ENCODE measurements at regions not wholly inside any gene's neighbourhood (a gene's known extent, or its start where the extent isn't known, plus 50 kb on each side); places are given as distances from the start of the nearest gene placed in this dataset.
A peak's percentile ranks its signal among the peaks of the same experiment; 100 is the strongest.

GRCh38 chr21:17045214-17045853, 467.5 kb upstream of the CXADR start:
- H3K27me3 ChIP-seq, result no peaks in the 10 kb centered on the region
- peak; percentile 60 for TF ChIP-seq CTCF (IDR thresholded peaks at IDR 0.05; ENCODE audit: low read depth, low read length)
- no peak for DNase-seq

GRCh38 chr21:17048974-17049373, 463.9 kb upstream of the CXADR start:
- no peak for TF ChIP-seq CTCF (IDR thresholded peaks at IDR 0.05; ENCODE audit: low read depth, low read length)
- no peaks in the 10 kb centered on the region for H3K27me3 ChIP-seq
- no peak overlapping the region for H3K4me3 ChIP-seq (ENCODE audit: low read depth, low read length)
- no peaks in the 10 kb centered on the region for H3K9me3 ChIP-seq
- no peaks in the 10 kb centered on the region for H3K36me3 ChIP-seq
- H3K4me1 ChIP-seq, result peaks cover 11% of the 10 kb centered on the region
- DNase-seq, result no peak

More at GRCh38 chr21:17045214-17045853, 467.5 kb upstream of the CXADR start:
- Histone ChIP-seq H3K4me1 (peaks cover 10% of the 10 kb centered on the region), H3K4me3 (ENCODE audit: low read depth, low read length) (no peak overlapping the region), H3K36me3 (no peaks in the 10 kb centered on the region), H3K9me3 (no peaks in the 10 kb centered on the region)

GRCh38 chr21:17050156-17050555, 462.7 kb upstream of the CXADR start:
- no peak for TF ChIP-seq CTCF (IDR thresholded peaks at IDR 0.05; ENCODE audit: low read depth, low read length)
- Histone ChIP-seq H3K4me1 (peaks cover 6% of the 10 kb centered on the region), H3K9me3 (no peaks in the 10 kb centered on the region), H3K27me3 (no peaks in the 10 kb centered on the region), H3K4me3 (ENCODE audit: low read depth, low read length) (no peak overlapping the region), H3K36me3 (no peaks in the 10 kb centered on the region)
- DNase-seq, result no peak

GRCh38 chr21:17050646-17051045, 462.2 kb upstream of the CXADR start:
- DNase-seq, result no peak
- Histone ChIP-seq H3K27me3 (no peaks in the 10 kb centered on the region), H3K9me3 (no peaks in the 10 kb centered on the region), H3K36me3 (no peaks in the 10 kb centered on the region), H3K4me1 (peaks cover 6% of the 10 kb centered on the region), H3K4me3 (ENCODE audit: low read depth, low read length) (no peak overlapping the region)
- no peak for TF ChIP-seq CTCF (IDR thresholded peaks at IDR 0.05; ENCODE audit: low read depth, low read length)

- Histone ChIP-seq H3K36me3 (no peaks in the 10 kb centered on the region), H3K27me3 (no peaks in the 10 kb centered on the region), H3K4me1 (peaks cover 6% of the 10 kb centered on the region), H3K4me3 (ENCODE audit: low read depth, low read length) (no peak overlapping the region), H3K9me3 (no peaks in the 10 kb centered on the region)
- no peak for TF ChIP-seq CTCF (IDR thresholded peaks at IDR 0.05; ENCODE audit: low read depth, low read length)
- DNase-seq, result peak; percentile 62
Measured at GRCh38 chr21:17051054-17051453, 461.8 kb upstream of the CXADR start.

- H3K4me1 ChIP-seq, result peaks cover 6% of the 10 kb centered on the region
- TF ChIP-seq CTCF (IDR thresholded peaks at IDR 0.05; ENCODE audit: low read depth, low read length), result no peak
- H3K9me3 ChIP-seq, result no peaks in the 10 kb centered on the region
- no peaks in the 10 kb centered on the region for H3K36me3 ChIP-seq
- no peaks in the 10 kb centered on the region for H3K27me3 ChIP-seq
- DNase-seq, result no peak
- H3K4me3 ChIP-seq (ENCODE audit: low read depth, low read length), result no peak overlapping the region
Measured at GRCh38 chr21:17053321-17053720, 459.5 kb upstream of the CXADR start.
